ENCODE measurements at regions not wholly inside any gene's neighbourhood (a gene's known extent, or its start where the extent isn't known, plus 50 kb on each side); places are given as distances from the start of the nearest gene placed in this dataset.
A peak's percentile ranks its signal among the peaks of the same experiment; 100 is the strongest.

GRCh38 chr2:191577605-191578004 is 100.3 kb upstream of the NABP1 start:
- H3K9me3 ChIP-seq (ENCODE audit: control insufficient read depth, low read length): no peaks in the 10 kb centered on the region
- no peaks in the 10 kb centered on the region for H3K36me3 ChIP-seq (ENCODE audit: control insufficient read depth, insufficient read depth, low read length)
- 40 to 60% methylated on average over 1 of the region's 2 CpGs for WGBS, 2 experiments (ENCODE audit: insufficient coverage in 2 of 2)
- no peak overlapping the region for H3K27ac ChIP-seq (ENCODE audit: low read depth, low read length, severe bottlenecking)
- no peak overlapping the region for H3K4me3 ChIP-seq (ENCODE audit: extremely low read depth, insufficient read depth, low read length, poor library complexity, severe bottlenecking)
- H3K4me1 ChIP-seq (ENCODE audit: control insufficient read depth, insufficient read depth, low read length, poor library complexity, severe bottlenecking): peaks cover 7% of the 10 kb centered on the region

GRCh38 chr2:191578031-191578430 is 99.9 kb upstream of the NABP1 start:
- peaks cover 7% of the 10 kb centered on the region for H3K4me1 ChIP-seq (ENCODE audit: control insufficient read depth, insufficient read depth, low read length, poor library complexity, severe bottlenecking)
- H3K4me3 ChIP-seq (ENCODE audit: extremely low read depth, insufficient read depth, low read length, poor library complexity, severe bottlenecking): no peak overlapping the region
- H3K36me3 ChIP-seq (ENCODE audit: control insufficient read depth, insufficient read depth, low read length): no peaks in the 10 kb centered on the region
- no peaks in the 10 kb centered on the region for H3K9me3 ChIP-seq (ENCODE audit: control insufficient read depth, low read length)
- H3K27ac ChIP-seq (ENCODE audit: low read depth, low read length, severe bottlenecking): no peak overlapping the region
- WGBS, 2 experiments (ENCODE audit: insufficient coverage in 2 of 2): 91% methylated on average over 3 of the region's 3 CpGs; no CpG with 5 or more reads in 1 of the 2 experiments

DNA sequence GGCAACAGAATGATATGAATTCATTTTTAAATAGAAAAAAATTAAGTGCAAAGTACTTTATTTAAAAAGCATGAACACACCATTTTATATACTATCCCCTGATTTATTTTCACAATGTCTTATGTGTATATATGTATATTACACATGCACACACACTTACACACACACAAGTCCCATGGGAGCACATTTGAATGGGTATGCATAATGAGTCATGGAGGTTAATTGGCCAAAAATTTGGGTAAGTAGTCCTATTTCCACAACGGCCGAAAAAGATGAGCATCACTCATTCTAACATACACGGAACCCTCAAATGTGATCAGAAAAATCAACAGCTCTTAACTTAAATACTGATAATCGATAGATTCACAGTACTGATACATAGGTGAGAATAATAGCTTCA is 97.4 kb upstream of the NABP1 start:
- Histone ChIP-seq H3K9me3 (ENCODE audit: control insufficient read depth, low read length) (no peaks in the 10 kb centered on the region), H3K27ac (ENCODE audit: low read depth, low read length, severe bottlenecking) (no peak overlapping the region), H3K4me1 (ENCODE audit: control insufficient read depth, insufficient read depth, low read length, poor library complexity, severe bottlenecking) (no peaks in the 10 kb centered on the region), H3K4me3 (ENCODE audit: extremely low read depth, insufficient read depth, low read length, poor library complexity, severe bottlenecking) (no peak overlapping the region), H3K36me3 (ENCODE audit: control insufficient read depth, insufficient read depth, low read length) (no peaks in the 10 kb centered on the region)
- 80% methylated on average over 1 of the region's 4 CpGs; no CpG with 5 or more reads in 1 of the 2 experiments for WGBS, 2 experiments (ENCODE audit: insufficient coverage in 2 of 2)

GRCh38 chr2:191581003-191581402 is 96.9 kb upstream of the NABP1 start:
- H3K4me1 ChIP-seq (ENCODE audit: control insufficient read depth, insufficient read depth, low read length, poor library complexity, severe bottlenecking): no peaks in the 10 kb centered on the region
- H3K27ac ChIP-seq (ENCODE audit: low read depth, low read length, severe bottlenecking): no peak overlapping the region
- no peaks in the 10 kb centered on the region for H3K36me3 ChIP-seq (ENCODE audit: control insufficient read depth, insufficient read depth, low read length)
- H3K9me3 ChIP-seq (ENCODE audit: control insufficient read depth, low read length): no peaks in the 10 kb centered on the region
- H3K4me3 ChIP-seq (ENCODE audit: extremely low read depth, insufficient read depth, low read length, poor library complexity, severe bottlenecking): no peak overlapping the region

GRCh38 chr2:191582355-191582754 is 95.6 kb upstream of the NABP1 start:
- no peaks in the 10 kb centered on the region for H3K4me1 ChIP-seq (ENCODE audit: control insufficient read depth, insufficient read depth, low read length, poor library complexity, severe bottlenecking)
- no peak overlapping the region for H3K4me3 ChIP-seq (ENCODE audit: extremely low read depth, insufficient read depth, low read length, poor library complexity, severe bottlenecking)
- H3K27ac ChIP-seq (ENCODE audit: low read depth, low read length, severe bottlenecking): peak overlapping the region; percentile 64
- H3K9me3 ChIP-seq (ENCODE audit: control insufficient read depth, low read length): no peaks in the 10 kb centered on the region
- H3K36me3 ChIP-seq (ENCODE audit: control insufficient read depth, insufficient read depth, low read length): no peaks in the 10 kb centered on the region

DNA sequence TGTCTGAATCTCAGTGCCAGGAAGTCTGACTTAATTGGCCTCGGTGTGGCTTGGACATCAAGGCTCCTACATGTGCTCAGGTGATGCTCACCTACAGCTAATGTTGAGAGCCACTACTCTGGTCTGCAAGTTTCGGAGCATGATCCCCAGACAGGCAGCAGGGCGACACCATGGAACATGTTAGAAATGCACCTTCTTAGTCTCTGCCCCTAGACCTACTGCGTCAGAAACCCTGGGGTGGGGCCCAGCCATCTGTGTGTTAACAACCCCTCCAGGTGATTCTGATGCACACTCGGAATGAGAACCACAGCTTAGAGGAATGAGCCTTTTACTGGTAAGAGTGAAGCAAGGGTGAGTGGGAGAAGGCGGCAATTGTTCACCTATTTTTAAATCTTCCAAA is 86.9 kb upstream of the NABP1 start:
- Histone ChIP-seq H3K27ac (ENCODE audit: low read depth, low read length, severe bottlenecking) (no peak overlapping the region), H3K36me3 (ENCODE audit: control insufficient read depth, insufficient read depth, low read length) (no peaks in the 10 kb centered on the region), H3K4me3 (ENCODE audit: extremely low read depth, insufficient read depth, low read length, poor library complexity, severe bottlenecking) (no peak overlapping the region), H3K4me1 (ENCODE audit: control insufficient read depth, insufficient read depth, low read length, poor library complexity, severe bottlenecking) (no peaks in the 10 kb centered on the region), H3K9me3 (ENCODE audit: control insufficient read depth, low read length) (no peaks in the 10 kb centered on the region)
- 93 to 100% methylated on average over 2 to 4 of the region's 6 CpGs for WGBS, 2 experiments (ENCODE audit: insufficient coverage in 2 of 2)

DNA sequence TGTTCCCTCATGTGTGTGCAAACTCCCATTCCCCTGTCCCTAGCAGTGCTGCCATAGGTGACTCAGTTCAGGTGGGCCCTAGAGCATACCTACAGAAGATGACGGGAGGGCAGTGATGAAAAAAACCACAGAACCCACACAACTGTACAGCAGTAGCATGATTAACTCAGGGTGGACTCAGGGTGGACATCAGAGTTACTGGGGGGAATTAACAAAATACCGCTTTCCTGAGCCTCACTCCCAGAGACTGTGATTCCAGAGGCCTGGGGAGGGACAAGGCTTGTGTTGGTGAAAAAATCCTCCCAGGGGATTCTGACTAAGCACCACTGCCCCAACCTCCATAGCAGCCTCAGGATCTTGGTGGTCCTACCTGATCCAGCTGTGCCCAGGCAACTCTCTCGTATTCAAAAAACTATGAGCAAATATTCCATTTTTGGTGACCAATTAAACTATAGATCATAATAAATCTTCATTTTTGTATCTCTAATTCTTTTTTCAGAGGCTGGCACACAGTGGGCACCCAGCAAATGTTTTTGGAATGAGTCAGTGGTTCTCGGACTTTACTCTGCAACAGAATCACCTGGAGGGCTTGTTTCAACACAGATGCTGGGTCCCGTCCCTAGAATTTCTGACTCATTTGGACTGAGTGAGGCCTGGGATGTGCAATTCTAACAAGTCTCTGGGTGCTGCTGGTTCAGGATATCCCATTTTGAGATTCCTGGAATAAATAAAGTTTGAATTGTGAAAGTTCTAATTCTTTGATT is 84.1 kb upstream of the NABP1 start:
- H3K36me3 ChIP-seq (ENCODE audit: control insufficient read depth, insufficient read depth, low read length): no peaks in the 10 kb centered on the region
- WGBS, 2 experiments (ENCODE audit: insufficient coverage in 2 of 2): 83 to 87% methylated on average over 2 to 4 of the region's 5 CpGs
- H3K4me3 ChIP-seq (ENCODE audit: extremely low read depth, insufficient read depth, low read length, poor library complexity, severe bottlenecking): no peak overlapping the region
- H3K4me1 ChIP-seq (ENCODE audit: control insufficient read depth, insufficient read depth, low read length, poor library complexity, severe bottlenecking): no peaks in the 10 kb centered on the region
- H3K9me3 ChIP-seq (ENCODE audit: control insufficient read depth, low read length): no peaks in the 10 kb centered on the region
- no peak overlapping the region for H3K27ac ChIP-seq (ENCODE audit: low read depth, low read length, severe bottlenecking)

GRCh38 chr2:191597186-191597751 is 80.7 kb upstream of the NABP1 start:
- no peak overlapping the region for H3K27ac ChIP-seq (ENCODE audit: low read depth, low read length, severe bottlenecking)
- H3K4me3 ChIP-seq (ENCODE audit: extremely low read depth, insufficient read depth, low read length, poor library complexity, severe bottlenecking): no peak overlapping the region
- no peaks in the 10 kb centered on the region for H3K4me1 ChIP-seq (ENCODE audit: control insufficient read depth, insufficient read depth, low read length, poor library complexity, severe bottlenecking)
- H3K36me3 ChIP-seq (ENCODE audit: control insufficient read depth, insufficient read depth, low read length): no peaks in the 10 kb centered on the region
- no peaks in the 10 kb centered on the region for H3K9me3 ChIP-seq (ENCODE audit: control insufficient read depth, low read length)
- WGBS, 2 experiments (ENCODE audit: insufficient coverage in 2 of 2): 92 to 97% methylated on average over 4 of the region's 9 CpGs

DNA sequence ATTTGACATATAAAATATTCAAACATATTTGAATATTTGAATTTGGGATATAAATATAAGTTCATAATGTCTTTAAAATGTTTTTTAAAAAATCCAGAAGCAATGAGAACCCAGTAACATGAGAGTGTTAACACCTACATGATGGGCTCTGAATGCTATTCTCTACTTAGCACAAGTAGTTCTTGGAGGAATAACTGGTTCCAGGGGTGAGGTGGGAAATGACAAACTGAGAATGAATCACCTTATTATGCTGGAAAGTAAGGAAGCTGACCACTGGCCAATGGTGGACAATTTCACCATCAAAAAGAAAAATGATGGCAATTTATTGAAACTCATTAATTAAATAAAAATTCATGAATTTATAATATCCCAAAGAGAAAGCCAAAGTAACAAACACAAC is 79.6 kb upstream of the NABP1 start:
- Histone ChIP-seq H3K4me1 (ENCODE audit: control insufficient read depth, insufficient read depth, low read length, poor library complexity, severe bottlenecking) (no peaks in the 10 kb centered on the region), H3K27ac (ENCODE audit: low read depth, low read length, severe bottlenecking) (no peak overlapping the region), H3K9me3 (ENCODE audit: control insufficient read depth, low read length) (no peaks in the 10 kb centered on the region), H3K36me3 (ENCODE audit: control insufficient read depth, insufficient read depth, low read length) (no peaks in the 10 kb centered on the region), H3K4me3 (ENCODE audit: extremely low read depth, insufficient read depth, low read length, poor library complexity, severe bottlenecking) (no peak overlapping the region)

GRCh38 chr2:191601060-191601459 is 76.9 kb upstream of the NABP1 start:
- Histone ChIP-seq H3K4me1 (ENCODE audit: control insufficient read depth, insufficient read depth, low read length, poor library complexity, severe bottlenecking) (no peaks in the 10 kb centered on the region), H3K4me3 (ENCODE audit: extremely low read depth, insufficient read depth, low read length, poor library complexity, severe bottlenecking) (no peak overlapping the region), H3K36me3 (ENCODE audit: control insufficient read depth, insufficient read depth, low read length) (no peaks in the 10 kb centered on the region), H3K9me3 (ENCODE audit: control insufficient read depth, low read length) (no peaks in the 10 kb centered on the region), H3K27ac (ENCODE audit: low read depth, low read length, severe bottlenecking) (no peak overlapping the region)
- WGBS, 2 experiments (ENCODE audit: insufficient coverage in 2 of 2): 80 to 100% methylated on average over 1 to 2 of the region's 3 CpGs

- WGBS, 2 experiments (ENCODE audit: insufficient coverage in 2 of 2): 86 to 100% methylated on average over 1 to 2 of the region's 4 CpGs
- H3K4me1 ChIP-seq (ENCODE audit: control insufficient read depth, insufficient read depth, low read length, poor library complexity, severe bottlenecking): no peaks in the 10 kb centered on the region
- H3K9me3 ChIP-seq (ENCODE audit: control insufficient read depth, low read length): no peaks in the 10 kb centered on the region
- H3K4me3 ChIP-seq (ENCODE audit: extremely low read depth, insufficient read depth, low read length, poor library complexity, severe bottlenecking): no peak overlapping the region
- no peak overlapping the region for H3K27ac ChIP-seq (ENCODE audit: low read depth, low read length, severe bottlenecking)
- H3K36me3 ChIP-seq (ENCODE audit: control insufficient read depth, insufficient read depth, low read length): no peaks in the 10 kb centered on the region
Observed at GRCh38 chr2:191604154-191604553, 73.8 kb upstream of the NABP1 start.
